Neural cell (in vitro differentiated cells): ENCODE measurements at regions not wholly inside any gene's neighbourhood (a gene's known extent, or its start where the extent isn't known, plus 50 kb on each side); places are given as distances from the start of the nearest gene placed in this dataset.
"Not testable (repeated sequence)": the region's sequence is repeated elsewhere in the genome, so short reads cannot be mapped to it uniquely, and the experiment has no call there.

Experiments used
- CTCF ChIP-seq: fragments of 450-650 bp; IDR thresholded peaks from 2 replicates; pipeline ENCODE4 v1.5.1; 2014; ENCODE audit warnings: antibody characterized with exemption, mild to moderate bottlenecking, moderate library complexity; ENCODE audit not compliant: poor library complexity, severe bottlenecking
- EP300 ChIP-seq: fragments of 450-650 bp; conservative IDR thresholded peaks from 2 replicates; pipeline ENCODE4 v1.6.1; 2014; ENCODE audit warnings: antibody characterized with exemption, mild to moderate bottlenecking, moderate library complexity; ENCODE audit not compliant: poor library complexity, severe bottlenecking
- EZH2 ChIP-seq: fragments of 200-600, 300-800 bp; shearing (Covaris generic), sonication (generic); IDR thresholded peaks from 2 replicates; pipeline ENCODE4 v1.6.1; 2014; ENCODE audit warnings: antibody characterized with exemption, low read length, borderline replicate concordance, mild to moderate bottlenecking; ENCODE audit not compliant: insufficient read depth, poor library complexity, severe bottlenecking
- MXI1 ChIP-seq: fragments of 450-650 bp; conservative IDR thresholded peaks from 2 replicates; pipeline ENCODE4 v1.6.1; 2014; ENCODE audit warnings: antibody characterized with exemption, mild to moderate bottlenecking; ENCODE audit not compliant: poor library complexity, severe bottlenecking
- POLR2AphosphoS5 ChIP-seq: IDR thresholded peaks from 2 replicates; pipeline ENCODE4 v1.6.1; 2012
- RAD21 ChIP-seq: fragments of 450-650 bp; conservative IDR thresholded peaks from 2 replicates; pipeline ENCODE4 v1.6.1; 2014; ENCODE audit warnings: antibody characterized with exemption, mild to moderate bottlenecking, moderate library complexity
- REST ChIP-seq: IDR thresholded peaks from 2 replicates; pipeline ENCODE4 v1.6.1; 2012; ENCODE audit warnings: borderline replicate concordance
- SMC3 ChIP-seq: fragments of 450-650 bp; conservative IDR thresholded peaks from 2 replicates; pipeline ENCODE4 v1.6.1; 2014; ENCODE audit warnings: antibody characterized with exemption, mild to moderate bottlenecking, moderate library complexity; ENCODE audit not compliant: poor library complexity
- TAF1 ChIP-seq: IDR thresholded peaks from 2 replicates; pipeline ENCODE4 v1.6.1; 2012; ENCODE audit warnings: low read depth

GRCh38 chr2:87685558-87685957 lies 62.3 kb upstream of the PLGLB2 start:
- not testable (repeated sequence) for TF ChIP-seq RAD21, CTCF, TAF1, REST, EZH2, EP300, POLR2AphosphoS5, MXI1, SMC3
